GM19324 (cell line): ENCODE measurements at regions not wholly inside any gene's neighbourhood (a gene's known extent, or its start where the extent isn't known, plus 50 kb on each side); places are given as distances from the start of the nearest gene placed in this dataset.

Experiments used
- ATAC-seq: cut with Tn5 transposase; IDR thresholded peaks from one replicate; pipeline ENCODE4 v1.9.1; 2021; ENCODE audit warnings: mild to moderate bottlenecking, moderate library complexity; ENCODE audit not compliant: unreplicated experiment, low FRiP score

DNA sequence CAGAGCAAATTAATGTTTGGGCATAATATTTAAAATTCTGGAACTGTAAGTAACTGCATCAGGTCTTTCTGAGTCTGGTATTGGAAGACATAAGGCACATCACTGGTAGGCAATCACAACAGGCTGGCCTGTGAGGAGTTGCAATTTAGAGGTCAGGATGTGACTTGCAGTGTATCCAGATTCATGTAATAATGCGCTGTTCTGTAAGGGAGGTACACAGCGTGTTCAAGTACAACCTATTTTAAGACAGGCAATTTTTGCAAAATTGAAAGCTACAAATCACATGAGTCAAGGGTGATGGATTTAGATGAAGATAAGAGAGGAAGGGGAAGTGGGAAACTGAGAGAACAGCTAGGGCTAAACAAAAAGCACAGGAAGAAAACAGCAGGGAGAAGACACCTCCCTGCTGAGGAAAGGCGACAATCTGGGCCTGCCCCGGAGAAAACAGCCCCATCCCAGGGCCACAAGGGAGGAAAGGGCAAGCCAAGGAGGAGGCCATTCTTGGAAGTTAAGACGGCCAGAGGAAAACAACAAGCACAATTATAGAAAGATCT is 138.1 kb downstream of the LACC1 start:
- no peak for ATAC-seq

DNA sequence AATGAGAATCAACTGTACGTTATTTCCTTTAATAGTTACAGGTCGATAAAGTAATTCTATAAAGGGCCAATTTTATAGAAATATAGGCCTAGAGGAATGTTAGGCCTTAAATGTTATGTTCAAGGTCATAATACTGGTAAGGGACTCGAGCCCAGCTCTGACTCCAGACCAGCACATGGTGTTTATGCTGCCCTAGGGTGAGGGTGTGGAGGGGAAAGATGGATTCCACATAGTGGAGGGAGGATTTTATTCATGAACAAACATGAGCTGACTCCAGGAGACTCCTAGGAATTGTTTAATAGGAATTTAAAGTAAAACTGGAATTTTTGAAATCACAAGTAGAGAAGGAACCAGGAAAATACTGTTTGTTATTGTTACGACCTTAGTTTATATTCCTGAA is 139.9 kb downstream of the LACC1 start:
- ATAC-seq, result no peak

DNA sequence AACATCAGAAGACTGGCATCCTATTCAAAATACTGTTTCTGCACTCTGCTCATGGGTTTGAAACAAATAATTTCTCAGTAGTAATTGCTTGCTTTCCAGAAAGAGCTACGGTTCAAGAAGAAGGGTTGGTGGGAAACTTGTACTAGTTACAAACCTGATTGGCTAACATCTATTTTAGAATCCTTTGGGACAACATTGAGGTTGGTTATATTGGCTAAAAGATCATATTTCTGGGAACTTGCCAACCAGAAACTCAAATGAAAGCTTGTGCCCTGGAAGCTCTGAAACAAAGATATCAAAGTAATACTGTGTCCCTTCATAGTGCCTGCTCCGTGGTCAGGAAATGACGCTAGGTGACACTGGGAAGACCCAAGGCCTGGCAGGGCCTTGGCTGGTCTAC is 141.7 kb downstream of the LACC1 start:
- ATAC-seq, result no peak

DNA sequence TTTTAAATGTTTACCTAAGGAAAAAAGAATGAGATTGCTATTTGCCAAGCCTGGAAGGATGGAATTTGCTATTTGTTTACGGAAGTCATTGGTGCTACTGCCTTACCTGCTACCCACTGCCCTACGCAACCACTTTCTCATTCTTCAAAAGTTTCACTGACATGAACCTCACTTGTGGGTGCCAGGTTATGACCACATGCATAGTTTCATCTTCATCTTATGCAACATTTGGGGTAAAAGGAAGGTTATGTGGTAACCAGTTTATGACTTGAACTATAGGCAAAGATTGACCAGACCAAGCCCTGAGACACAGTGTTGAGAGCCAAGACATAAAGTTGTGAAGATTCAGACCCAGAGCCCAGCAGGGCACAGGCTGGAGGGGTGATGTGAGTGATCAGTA is 142.5 kb downstream of the LACC1 start:
- no peak for ATAC-seq

DNA sequence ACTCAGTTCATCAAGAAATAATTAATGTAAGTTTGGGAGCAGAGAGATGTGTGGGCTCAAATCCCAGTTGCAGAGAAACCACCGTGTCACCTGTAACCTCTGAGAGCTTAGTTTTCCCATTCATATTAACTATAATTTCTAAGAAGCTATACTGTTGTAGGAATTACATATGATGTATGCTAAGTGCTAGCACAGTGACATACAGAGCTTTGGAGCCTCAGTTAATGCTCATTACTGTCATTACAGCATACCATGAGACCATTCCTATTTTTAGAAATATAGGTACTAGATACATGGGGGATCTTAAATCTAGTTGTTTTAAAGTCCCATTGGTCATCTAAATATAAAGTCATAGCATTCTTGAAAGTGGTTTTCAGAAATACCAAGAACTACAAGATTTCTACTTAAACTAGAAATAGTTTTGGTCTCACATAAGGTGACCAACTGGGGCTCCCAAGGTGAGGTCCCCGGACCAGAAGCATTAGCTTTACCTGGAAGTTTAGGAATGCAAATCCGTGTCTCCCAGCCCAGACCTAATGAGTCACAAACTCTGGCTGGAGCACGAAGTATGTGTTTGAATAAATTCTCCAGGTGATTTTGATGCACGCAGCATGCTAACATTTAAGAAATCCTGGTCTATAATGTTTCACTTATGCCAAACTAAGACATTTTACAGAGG is 144.6 kb downstream of the LACC1 start:
- no peak for ATAC-seq

DNA sequence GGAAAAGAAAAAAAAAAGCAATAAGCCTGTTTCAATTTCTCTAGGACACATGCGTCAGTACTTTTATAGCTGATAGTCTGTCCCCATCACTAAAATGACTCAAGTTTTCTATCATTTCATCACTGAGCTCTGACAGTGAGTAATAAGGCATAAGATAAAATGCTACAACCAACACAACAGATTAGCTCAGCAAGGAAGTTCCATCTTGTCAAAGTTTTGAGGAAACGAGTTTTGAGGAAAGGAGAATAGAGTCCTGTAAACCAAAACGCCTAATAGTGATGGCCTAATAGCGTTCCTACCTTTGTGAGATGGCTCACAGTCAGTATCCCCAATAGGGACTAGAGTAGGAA is 145.1 kb downstream of the LACC1 start:
- ATAC-seq, result no peak

DNA sequence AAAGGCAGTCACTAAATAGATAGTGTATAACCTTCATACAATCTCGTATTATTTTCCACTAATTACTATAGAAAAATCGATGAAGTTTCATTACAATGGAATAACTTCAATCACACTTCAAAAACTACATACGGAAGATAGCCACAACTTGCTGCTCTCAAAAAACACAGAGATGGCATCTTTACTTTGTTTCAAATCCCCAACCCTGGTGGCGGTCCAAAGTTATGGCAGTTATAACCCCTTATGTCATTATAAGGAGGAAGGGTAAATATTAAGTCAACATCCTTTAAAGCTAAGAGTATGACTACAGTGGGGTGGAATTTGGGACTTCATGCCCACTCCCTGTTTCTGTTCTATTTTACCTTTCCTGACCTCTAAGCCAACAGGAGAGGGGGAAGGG is 146.5 kb downstream of the LACC1 start:
- ATAC-seq, result no peak

DNA sequence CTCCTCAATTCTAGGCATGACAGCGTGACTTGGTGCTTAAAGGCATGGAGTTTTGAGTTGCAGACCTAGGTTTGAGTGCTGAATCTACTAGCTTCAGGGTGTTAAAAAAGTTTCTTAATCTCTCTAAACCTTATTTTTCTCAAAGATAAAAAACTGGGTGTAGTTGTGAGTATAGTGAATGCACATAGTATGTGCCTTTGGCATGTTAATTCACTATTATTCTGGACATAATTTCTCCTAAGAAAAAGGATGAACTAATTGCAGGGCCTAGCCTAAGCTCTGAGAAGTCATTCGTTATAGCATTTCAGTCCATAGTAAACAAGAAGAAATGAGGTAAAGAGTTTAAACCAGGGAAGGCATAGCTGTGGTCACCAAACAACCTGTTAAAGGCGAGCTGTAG is 149.0 kb downstream of the LACC1 start:
- no peak for ATAC-seq

DNA sequence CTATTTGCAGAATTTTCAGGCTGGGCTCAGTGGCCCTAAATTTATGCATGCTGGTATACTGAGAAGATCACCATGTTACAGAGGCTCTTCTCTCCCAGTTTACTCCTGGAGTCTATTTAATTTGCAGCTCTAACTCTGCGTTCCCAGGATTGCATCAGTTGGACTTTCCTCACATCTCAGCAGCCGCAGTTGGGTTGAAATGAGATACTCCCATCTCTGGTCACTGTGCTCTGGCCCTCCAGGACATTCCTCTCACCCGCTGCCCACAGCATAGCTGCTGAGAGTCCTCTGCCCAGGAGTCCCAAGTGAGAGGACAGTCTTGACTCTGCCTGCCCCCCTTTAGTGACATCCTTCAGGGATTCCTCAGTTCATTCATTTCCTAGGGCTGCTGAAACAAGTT is 150.9 kb downstream of the LACC1 start:
- ATAC-seq, result no peak

DNA sequence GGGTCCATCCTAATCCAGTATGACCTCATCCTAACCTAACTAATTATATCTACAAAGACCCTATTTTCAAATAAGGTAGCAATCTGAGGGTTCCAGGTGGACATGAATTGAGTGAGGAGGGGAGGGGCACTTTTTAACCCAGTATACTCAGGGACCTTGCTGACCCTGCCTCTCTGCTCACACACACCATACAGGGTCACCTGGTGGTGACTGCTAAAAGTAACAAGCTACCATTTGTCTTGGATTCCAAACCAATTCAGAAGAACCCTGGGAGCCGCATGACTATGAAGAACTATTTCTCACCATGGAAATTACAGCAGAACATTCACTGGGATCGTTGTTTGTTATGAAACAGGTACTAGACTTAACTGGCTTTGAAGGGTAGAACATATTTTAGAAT is 151.9 kb downstream of the LACC1 start:
- ATAC-seq, result no peak

DNA sequence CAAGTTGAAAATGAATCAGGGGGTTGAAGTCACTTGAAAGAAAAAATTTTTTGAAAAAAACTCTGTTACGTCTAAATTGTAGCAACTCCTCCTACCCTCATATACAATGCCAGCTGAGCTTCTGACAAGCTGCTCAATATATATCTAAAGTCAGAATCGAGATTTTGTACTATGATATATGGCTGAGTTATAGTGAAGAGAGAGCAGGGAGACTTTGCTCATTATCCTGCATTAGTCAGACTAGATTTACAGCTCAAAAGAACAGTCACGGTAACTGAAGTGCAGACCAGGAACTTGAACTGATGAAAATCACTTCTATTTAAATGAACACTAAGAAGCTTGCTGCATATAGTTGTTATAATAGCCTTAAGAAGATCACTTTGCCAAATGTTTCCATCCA is 153.1 kb downstream of the LACC1 start:
- no peak for ATAC-seq

DNA sequence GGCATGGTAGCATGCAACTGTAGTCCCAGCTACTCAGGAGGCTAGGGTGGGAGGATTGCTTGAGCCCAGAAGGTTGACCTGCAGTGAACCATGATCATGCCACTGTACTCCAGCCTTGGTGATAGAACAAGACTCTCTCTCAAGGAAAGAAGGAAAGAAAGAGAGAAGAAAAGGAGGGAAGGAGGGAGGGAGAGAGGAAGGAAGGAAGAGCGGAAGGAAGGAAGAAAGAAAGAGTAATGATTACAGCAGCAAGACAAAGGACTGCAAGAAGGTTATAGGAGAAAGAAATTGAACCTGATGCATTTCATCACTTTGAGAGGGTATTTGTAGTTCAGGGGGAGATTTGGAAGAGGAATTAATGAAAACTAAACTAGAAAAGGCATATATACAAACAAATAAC is 155.7 kb downstream of the LACC1 start:
- ATAC-seq, result no peak

DNA sequence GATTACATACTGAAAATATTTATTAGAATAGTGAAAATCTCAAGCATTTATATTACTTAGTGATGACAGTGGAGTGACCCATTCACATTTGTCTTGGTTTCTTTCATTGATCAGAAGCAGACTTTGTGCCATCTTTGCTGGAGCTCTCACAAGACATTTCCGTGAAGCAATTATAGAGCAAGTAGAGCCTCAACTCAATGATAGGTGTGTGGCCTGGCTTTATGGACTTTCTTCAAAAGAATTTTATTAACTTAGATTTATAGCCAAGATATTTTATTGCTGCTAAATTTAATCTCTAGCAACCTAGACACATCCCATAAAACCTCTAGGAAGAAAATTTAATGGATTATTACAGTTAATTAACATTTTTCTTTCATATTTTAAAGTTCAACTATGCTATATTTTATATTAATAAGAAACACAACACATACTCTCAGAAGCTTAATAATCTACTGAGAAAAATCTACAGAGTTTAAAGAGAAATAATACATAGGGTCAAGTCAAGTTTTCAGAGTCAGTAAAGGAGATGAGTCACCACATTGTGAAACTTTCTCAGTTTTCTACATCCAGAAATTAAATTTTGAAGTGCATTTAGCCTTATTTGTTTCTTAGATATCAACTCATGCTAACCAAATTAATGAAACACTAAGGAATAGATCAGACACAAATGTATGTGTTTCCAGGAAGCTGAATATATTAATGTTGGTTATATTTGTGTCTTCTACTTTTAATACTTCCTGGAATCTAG is 160.5 kb downstream of the LACC1 start:
- ATAC-seq, result no peak

DNA sequence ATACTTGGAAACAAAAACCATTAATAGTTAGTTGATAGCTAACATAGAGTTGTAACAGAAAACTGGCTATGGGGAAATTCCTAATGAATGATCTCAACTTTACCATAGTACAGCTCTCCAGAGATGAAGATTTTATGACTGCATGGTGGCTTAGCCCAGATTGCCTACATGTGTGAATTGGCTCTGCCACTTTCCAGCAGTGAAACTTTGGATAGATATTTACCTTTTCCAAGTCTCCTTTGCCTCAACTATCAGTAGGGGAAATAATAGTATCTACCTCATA is 161.1 kb downstream of the LACC1 start:
- no peak for ATAC-seq

DNA sequence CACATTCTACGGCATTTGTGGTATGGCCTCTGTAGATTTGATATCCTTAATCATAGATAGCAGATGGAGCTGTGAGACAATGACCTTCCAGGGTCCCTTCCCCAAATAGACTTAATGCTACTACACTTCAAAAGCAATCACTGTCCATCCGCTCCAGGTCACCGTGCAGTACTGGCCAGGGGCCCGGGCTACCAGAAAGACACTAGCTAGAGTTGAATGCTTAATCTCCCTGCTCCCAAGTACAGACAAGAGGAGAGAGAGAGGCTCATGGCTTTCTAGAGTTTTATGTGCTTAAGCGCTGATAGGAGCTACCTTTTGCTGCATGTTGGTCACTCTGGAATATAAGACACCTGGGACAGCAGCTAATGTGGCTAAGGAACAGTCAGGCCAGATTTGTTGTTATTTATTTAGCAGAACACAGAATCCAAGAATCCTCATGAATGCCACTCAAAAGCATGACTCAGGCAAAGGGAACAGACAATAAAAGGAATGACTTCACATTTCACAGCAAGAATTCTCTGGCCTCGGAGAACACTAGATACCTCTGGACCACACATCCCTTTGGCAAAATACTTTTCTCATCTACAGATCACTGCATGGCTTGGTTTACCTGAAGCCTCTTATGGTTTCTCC is 165.0 kb downstream of the LACC1 start:
- no peak for ATAC-seq

DNA sequence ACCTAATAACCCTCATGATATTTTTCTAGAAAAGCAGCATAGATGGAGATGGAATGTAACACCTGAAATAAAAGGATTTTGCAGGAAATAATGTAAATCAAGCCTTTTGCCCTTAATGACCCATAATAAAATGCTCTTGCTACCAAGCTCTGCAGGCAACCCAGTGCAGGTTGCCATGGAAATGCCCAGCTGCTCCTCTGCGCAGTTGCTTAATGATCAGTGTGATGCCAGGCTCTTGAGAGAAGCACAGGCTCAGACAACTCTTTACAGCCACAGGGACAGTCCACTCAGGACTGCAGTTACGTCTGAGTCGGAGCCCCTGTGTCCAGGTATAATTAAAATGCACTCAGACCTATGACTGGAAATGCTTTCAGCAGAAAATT is 165.5 kb downstream of the LACC1 start:
- ATAC-seq, result no peak

DNA sequence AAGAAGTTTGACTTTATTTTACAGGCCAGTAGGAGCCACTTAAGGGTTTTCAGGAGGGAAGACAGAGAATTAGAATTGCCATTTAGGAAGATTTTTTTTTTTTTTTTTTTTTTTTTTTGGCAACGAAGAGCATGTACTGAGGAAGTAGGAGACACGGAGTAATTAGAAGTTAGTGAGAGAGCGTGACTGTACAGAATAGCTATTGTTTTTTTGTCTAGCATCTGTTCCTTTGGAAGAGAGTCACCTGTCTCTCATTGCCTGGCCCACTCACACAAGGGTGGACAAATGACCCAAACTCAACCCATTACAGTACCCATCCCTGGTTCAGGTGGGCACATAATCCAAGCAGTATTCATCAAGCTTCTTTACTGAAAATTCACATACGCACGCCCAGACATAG is 166.7 kb downstream of the LACC1 start:
- no peak for ATAC-seq

DNA sequence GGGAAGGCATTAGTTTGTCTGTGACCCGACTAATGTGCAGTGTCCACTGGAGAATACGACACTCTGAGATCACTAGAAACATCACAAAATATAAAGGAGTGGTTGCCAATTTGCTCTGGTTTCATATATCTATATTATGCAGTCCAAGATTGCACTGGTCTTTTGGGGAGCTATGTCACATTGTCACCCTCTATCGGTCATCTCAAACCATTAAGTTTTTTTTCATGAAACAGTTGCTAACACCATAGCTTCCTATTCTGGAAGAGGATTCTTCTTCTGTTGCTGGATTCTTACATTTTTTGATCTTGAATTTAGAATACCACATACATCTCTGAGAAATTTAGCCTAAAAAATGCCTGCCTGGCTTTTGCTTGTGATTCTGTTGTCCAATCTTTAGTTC is 168.6 kb downstream of the LACC1 start:
- no peak for ATAC-seq

DNA sequence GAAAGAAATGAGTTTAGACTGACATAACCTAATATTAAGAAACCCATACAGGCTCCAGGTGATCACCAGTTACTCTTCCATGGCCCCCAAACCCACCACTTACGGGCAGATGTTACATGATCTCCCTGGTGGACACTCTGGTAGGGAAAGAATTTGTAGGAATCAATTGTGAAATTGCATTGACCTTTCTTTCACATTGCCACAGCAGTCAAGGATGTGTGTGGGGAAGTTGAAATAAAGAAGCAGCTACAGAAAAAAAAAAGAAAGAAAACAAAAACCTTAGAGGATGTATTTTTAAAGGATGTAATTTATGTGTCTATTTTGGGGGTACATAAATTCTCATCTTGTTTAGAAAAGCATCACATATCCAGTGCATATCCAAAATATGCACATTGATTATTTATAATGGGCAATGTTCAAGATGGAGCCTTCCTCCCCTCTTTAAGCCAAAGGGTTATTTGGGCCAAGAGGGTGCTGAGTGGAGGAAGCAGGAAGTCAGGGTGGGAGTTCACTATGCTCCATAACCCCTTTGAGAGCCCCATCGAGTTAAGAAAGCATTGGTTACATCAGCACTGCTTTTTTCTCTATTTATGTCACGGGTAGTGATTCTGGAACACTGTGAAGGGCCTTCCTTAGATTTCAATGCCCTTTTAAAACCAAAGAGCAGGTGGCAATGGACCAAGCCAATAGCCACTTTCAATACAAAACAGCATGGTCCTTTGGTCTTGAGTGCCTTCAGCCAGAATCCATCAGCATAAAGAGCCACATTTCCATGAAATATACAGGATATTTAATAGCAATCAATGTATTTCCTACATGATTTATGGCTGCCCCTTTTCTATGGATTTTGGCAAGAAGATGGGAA is 169.6 kb downstream of the LACC1 start:
- ATAC-seq, result no peak

DNA sequence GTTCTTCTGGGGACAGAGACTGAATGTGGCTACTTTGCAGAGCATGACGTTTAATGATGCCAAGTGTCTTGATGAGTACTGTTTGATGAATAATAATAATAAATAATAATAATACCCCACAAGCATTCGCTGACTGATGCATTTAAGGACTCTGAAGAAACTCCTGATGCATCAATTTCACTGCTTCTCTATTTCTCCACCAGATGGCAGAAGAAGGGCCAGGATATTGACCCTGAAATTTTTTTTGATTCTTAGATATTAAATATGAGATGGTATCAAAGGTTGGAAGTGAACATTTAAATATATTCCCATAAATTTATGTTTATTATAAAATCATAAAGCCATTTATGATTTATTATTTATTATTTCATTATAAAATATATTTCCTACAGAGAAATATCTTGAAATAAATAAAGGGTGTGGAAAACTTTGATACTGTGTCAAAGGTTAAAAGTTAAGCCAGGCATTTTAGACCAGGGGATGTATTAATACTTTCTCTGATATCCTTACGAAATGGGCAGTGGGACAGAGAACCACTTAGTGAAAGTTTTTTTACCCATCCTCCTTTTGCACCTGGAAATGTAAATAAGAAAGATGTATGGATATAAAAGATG is 170.9 kb downstream of the LACC1 start:
- no peak for ATAC-seq

DNA sequence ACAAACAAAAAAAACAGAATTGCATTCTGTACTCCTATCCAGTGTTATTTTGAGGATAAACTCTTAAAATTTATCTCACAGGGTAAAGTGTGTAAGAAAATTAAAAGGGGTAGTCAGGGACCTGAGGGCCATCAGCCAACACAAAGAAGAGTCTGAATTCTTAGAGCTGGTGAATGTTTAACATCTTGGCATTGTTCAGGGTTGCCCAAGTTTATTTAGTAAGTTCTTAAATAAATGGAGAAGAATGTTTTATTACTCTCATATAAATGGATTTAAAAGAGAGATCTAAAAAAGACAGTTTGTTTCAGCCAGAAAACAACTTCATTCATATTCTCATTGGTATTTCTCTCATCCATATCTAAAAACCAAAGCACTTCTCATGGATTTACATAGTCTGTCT is 171.7 kb downstream of the LACC1 start:
- ATAC-seq, result no peak
